ENCODE measurements at regions not wholly inside any gene's neighbourhood (a gene's known extent, or its start where the extent isn't known, plus 50 kb on each side); places are given as distances from the start of the nearest gene placed in this dataset.

DNA sequence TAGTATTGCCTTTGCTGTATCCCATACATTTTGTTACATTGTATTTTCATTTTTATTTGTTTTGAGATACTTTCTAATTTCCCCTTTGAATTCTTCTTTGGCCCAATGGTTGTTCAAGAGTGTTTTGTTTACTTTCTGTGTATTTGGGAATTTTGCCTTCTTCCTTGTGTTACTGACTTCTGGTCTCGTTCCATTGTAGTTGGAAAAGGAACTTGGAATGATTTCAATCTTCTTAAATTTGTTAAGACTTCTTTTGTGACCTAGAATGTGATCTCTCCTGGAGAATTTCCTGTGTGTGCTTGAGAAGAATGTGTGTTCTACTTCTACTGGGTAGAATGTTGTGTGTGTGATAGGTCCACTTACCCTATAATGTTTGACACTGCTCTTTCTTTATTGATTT lies 304.4 kb upstream of the RTL1 start:
- Histone ChIP-seq H3K4me1 (no peaks in the 10 kb centered on the region), H3K36me3 (no peaks in the 10 kb centered on the region), H3K9me3 (peaks cover 16 to 78% of the 10 kb centered on the region in 2 donors), H3K27me3 (no peaks in the 10 kb centered on the region), H3K4me3 (no peak overlapping the region), H3K27ac (no peak overlapping the region)
- TF ChIP-seq, protein P1, sequence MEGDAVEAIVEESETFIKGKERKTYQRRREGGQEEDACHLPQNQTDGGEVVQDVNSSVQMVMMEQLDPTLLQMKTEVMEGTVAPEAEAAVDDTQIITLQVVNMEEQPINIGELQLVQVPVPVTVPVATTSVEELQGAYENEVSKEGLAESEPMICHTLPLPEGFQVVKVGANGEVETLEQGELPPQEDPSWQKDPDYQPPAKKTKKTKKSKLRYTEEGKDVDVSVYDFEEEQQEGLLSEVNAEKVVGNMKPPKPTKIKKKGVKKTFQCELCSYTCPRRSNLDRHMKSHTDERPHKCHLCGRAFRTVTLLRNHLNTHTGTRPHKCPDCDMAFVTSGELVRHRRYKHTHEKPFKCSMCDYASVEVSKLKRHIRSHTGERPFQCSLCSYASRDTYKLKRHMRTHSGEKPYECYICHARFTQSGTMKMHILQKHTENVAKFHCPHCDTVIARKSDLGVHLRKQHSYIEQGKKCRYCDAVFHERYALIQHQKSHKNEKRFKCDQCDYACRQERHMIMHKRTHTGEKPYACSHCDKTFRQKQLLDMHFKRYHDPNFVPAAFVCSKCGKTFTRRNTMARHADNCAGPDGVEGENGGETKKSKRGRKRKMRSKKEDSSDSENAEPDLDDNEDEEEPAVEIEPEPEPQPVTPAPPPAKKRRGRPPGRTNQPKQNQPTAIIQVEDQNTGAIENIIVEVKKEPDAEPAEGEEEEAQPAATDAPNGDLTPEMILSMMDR (IDR thresholded peaks at IDR 0.05), result no peak
- DNase-seq (ENCODE audit: low spot score), result no peak

DNA sequence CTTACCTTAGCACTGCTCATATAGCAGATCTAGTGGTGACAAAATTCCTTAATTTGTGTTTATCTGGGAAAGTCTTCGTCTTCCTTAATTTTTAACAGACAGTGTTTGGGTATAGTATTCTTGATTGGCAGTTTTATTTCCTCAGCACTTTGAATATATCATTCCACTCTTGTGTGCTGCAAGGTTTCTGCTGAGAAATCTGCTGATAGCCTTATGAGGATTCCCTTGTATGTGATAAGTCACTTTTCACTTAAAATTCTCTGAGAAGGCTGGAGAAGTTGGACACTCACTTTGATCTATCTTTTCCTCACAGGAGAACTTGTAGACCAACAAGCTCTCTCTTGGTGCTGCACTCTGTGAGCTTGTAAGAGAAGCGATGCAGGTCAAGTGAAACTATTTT lies 306.1 kb upstream of the RTL1 start:
- H3K9me3 ChIP-seq, result peaks cover 16 to 68% of the 10 kb centered on the region in 2 donors
- H3K4me3 ChIP-seq, result no peak overlapping the region
- TF ChIP-seq, protein P1 (IDR thresholded peaks at IDR 0.05), result no peak
- peak; percentile 0 for DNase-seq (ENCODE audit: low spot score)
- no peaks in the 10 kb centered on the region for H3K36me3 ChIP-seq
- H3K27ac ChIP-seq, result no peak overlapping the region
- H3K27me3 ChIP-seq, result no peaks in the 10 kb centered on the region
- H3K4me1 ChIP-seq, result no peaks in the 10 kb centered on the region

DNA sequence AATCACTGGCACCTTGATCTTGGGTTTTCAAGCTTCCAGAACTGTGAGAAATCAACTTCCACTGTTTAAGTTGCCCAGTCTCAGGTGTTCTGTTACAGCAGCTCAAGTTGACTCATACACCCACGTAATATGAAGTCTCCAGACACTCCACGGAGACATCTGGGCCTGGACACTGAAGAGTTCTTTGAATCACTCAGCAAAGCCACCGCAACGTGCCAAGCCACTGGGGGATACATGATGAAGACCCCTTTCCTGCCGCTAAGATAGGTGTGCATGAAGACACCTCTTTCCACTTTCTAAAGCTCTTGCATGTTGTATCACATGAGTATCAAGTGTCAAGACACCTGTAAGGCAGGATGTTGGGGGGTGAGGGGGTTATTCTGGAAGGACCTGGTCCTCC lies 311.7 kb upstream of the RTL1 start:
- H3K9me3 ChIP-seq, result peaks cover under 1 to 13% of the 10 kb centered on the region in 2 donors
- no peaks in the 10 kb centered on the region for H3K27me3 ChIP-seq
- H3K4me1 ChIP-seq, result no peaks in the 10 kb centered on the region
- TF ChIP-seq, protein P1 (IDR thresholded peaks at IDR 0.05), result no peak
- H3K4me3 ChIP-seq, result no peak overlapping the region
- no peak overlapping the region for H3K27ac ChIP-seq
- H3K36me3 ChIP-seq, result no peaks in the 10 kb centered on the region
- DNase-seq (ENCODE audit: low spot score), result peak; percentile 30

DNA sequence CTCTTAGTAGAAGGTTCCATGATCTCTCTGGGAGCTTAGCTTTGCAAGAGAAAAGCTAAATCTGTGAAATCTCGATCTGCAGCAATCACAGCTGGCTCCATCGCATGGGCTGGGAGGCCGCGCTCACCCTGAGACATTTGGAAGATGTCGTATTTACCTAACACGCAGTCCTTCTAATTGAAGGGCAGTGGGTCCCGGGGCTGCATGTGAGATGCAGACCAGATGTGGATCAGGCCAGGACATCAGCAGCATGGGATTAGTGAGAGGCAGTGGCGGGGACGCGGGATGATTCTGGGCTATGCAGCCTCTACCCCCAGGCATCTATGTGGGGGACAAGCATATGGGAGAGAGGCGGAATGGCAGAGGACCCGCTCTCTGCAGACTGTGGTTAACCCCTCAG lies 312.4 kb upstream of the RTL1 start:
- DNase-seq (ENCODE audit: low spot score), result peak; percentile 47
- TF ChIP-seq, protein P1 (IDR thresholded peaks at IDR 0.05), result no peak
- H3K4me1 ChIP-seq, result no peaks in the 10 kb centered on the region
- peaks cover 0 to 8% of the 10 kb centered on the region in 2 donors for H3K9me3 ChIP-seq
- no peak overlapping the region for H3K27ac ChIP-seq
- H3K27me3 ChIP-seq, result no peaks in the 10 kb centered on the region
- H3K4me3 ChIP-seq, result no peak overlapping the region
- no peaks in the 10 kb centered on the region for H3K36me3 ChIP-seq

DNA sequence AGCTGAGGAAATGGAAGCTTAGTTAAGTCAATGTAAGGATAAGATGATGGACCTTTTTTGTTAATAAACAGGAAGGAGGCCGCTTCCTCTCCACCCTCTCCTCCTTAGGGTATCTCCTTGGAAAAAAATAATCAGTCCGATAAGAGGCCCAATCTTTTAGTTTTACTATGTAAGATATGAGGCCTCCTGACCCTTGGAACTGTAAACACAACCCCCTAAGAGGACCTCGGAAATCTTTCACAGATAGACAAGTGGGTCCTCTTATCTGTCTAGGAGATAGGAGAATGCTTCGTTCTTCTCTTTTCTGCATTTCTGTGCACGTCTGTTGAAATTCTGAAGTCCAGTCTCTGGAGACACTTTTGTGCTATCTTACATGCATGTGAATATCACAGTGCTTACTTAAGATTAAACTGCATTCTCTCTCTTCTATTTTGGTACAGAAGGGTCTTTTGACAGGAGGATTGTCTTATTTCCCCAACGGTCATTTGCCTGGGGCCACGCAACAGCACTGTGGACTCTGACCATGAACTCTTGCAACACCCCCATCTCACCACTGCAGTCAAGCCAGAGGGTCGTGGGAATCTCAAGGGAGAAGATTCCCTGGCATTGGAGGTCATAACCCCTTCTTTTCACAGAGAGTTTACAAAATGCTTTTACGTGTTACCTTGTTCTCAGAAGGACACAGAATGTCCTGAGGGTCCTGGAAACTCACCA lies 313.0 kb upstream of the RTL1 start:
- DNase-seq (ENCODE audit: low spot score), result peak; percentile 1
- Histone ChIP-seq H3K4me3 (no peak overlapping the region), H3K36me3 (no peaks in the 10 kb centered on the region), H3K4me1 (no peaks in the 10 kb centered on the region), H3K27ac (no peak overlapping the region), H3K9me3 (peaks cover 0 to 8% of the 10 kb centered on the region in 2 donors), H3K27me3 (no peaks in the 10 kb centered on the region)
- TF ChIP-seq, protein P1 (IDR thresholded peaks at IDR 0.05), result no peak

DNA sequence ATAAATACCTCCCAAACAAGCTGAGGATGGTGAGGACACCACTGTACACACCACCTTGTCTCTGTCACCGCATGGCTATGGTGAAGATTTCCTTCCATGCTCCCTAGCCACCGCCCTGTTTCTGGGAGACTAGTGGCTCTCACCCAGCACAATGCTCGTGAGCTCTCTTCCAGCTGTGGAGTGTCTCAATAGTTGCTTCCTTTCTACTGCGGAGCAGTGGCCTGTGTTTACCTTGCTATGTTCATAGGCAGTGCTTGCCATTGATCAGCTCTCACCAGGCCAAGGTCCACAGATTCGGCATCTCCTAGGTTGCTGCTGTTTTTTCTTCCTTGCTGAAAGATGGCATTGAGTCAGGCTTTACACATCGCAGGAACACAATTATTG lies 313.6 kb upstream of the RTL1 start:
- Histone ChIP-seq H3K9me3 (peaks cover 0 to 8% of the 10 kb centered on the region in 2 donors), H3K27ac (no peak overlapping the region), H3K27me3 (no peaks in the 10 kb centered on the region), H3K36me3 (no peaks in the 10 kb centered on the region), H3K4me1 (no peaks in the 10 kb centered on the region), H3K4me3 (no peak overlapping the region)
- peak; percentile 13 for DNase-seq (ENCODE audit: low spot score)
- TF ChIP-seq, protein P1 (IDR thresholded peaks at IDR 0.05), result no peak

Measured in right atrium auricular region (tissue), 2 donors.